ENCODE measurements at regions not wholly inside any gene's neighbourhood (a gene's known extent, or its start where the extent isn't known, plus 50 kb on each side); places are given as distances from the start of the nearest gene placed in this dataset.

GRCh38 chr6:102340311-102340710 is 946.8 kb downstream of the GRIK2 start:
- ChIA-PET CTCF (no interaction called here), POLR2A (no interaction called here)
- no peak overlapping the region for H3K4me3 ChIP-seq (ENCODE audit: control insufficient read depth in 1 of 7, extremely low read depth in 1 of 7, insufficient read depth in 4 of 7, low read depth in 2 of 7, low read length in 6 of 7)
- no peaks in the 10 kb centered on the region for H3K36me3 ChIP-seq (ENCODE audit: control insufficient read depth in 4 of 4, insufficient read depth in 4 of 4, low read length in 3 of 4)
- H3K4me1 ChIP-seq (ENCODE audit: control extremely low read depth in 1 of 4, control insufficient read depth in 4 of 4, insufficient read depth in 4 of 4, low read length in 3 of 4): no peaks in the 10 kb centered on the region
- WGBS (ENCODE audit: insufficient coverage): 100% methylated on average over 2 of the region's 4 CpGs
- H3K9me3 ChIP-seq (ENCODE audit: control extremely low read depth in 1 of 5, control insufficient read depth in 4 of 5, insufficient read depth in 2 of 5, low read depth in 1 of 5, low read length in 4 of 5): no peaks in the 10 kb centered on the region
- DNase-seq: no peak
- H3K27ac ChIP-seq (ENCODE audit: insufficient read depth in 1 of 2, low read depth in 1 of 2, low read length in 2 of 2, poor library complexity in 1 of 2, severe bottlenecking in 2 of 2): no peak overlapping the region
- H3K27me3 ChIP-seq (replicated peaks in 2 of 5; ENCODE audit: control insufficient read depth in 4 of 5, insufficient read depth in 5 of 5, low read length in 4 of 5): no peaks in the 10 kb centered on the region

- no peak for DNase-seq
- Histone ChIP-seq H3K27me3 (replicated peaks in 2 of 5; ENCODE audit: control insufficient read depth in 4 of 5, insufficient read depth in 5 of 5, low read length in 4 of 5) (no peaks in the 10 kb centered on the region), H3K36me3 (ENCODE audit: control insufficient read depth in 4 of 4, insufficient read depth in 4 of 4, low read length in 3 of 4) (no peaks in the 10 kb centered on the region), H3K9me3 (ENCODE audit: control extremely low read depth in 1 of 5, control insufficient read depth in 4 of 5, insufficient read depth in 2 of 5, low read depth in 1 of 5, low read length in 4 of 5) (no peaks in the 10 kb centered on the region), H3K4me1 (ENCODE audit: control extremely low read depth in 1 of 4, control insufficient read depth in 4 of 4, insufficient read depth in 4 of 4, low read length in 3 of 4) (no peaks in the 10 kb centered on the region), H3K4me3 (ENCODE audit: control insufficient read depth in 1 of 7, extremely low read depth in 1 of 7, insufficient read depth in 4 of 7, low read depth in 2 of 7, low read length in 6 of 7) (no peak overlapping the region), H3K27ac (ENCODE audit: insufficient read depth in 1 of 2, low read depth in 1 of 2, low read length in 2 of 2, poor library complexity in 1 of 2, severe bottlenecking in 2 of 2) (no peak overlapping the region)
- ChIA-PET POLR2A (no interaction called here), CTCF (no interaction called here)
- 97% methylated on average over 5 of the region's 8 CpGs for WGBS (ENCODE audit: insufficient coverage)
Measured at GRCh38 chr6:102333736-102334135, 940.2 kb downstream of the GRIK2 start.

GRCh38 chr6:102327697-102328225 is 934.3 kb downstream of the GRIK2 start:
- no peaks in the 10 kb centered on the region for H3K27me3 ChIP-seq (replicated peaks in 2 of 5; ENCODE audit: control insufficient read depth in 4 of 5, insufficient read depth in 5 of 5, low read length in 4 of 5)
- DNase-seq: no peak
- CTCF ChIA-PET: no interaction called here
- POLR2A ChIA-PET: no interaction called here
- no peaks in the 10 kb centered on the region for H3K36me3 ChIP-seq (ENCODE audit: control insufficient read depth in 4 of 4, insufficient read depth in 4 of 4, low read length in 3 of 4)
- H3K4me1 ChIP-seq (ENCODE audit: control extremely low read depth in 1 of 4, control insufficient read depth in 4 of 4, insufficient read depth in 4 of 4, low read length in 3 of 4): no peaks in the 10 kb centered on the region
- peaks cover 0 to 2% (median 0%) of the 10 kb centered on the region in 5 experiments for H3K9me3 ChIP-seq (ENCODE audit: control extremely low read depth in 1 of 5, control insufficient read depth in 4 of 5, insufficient read depth in 2 of 5, low read depth in 1 of 5, low read length in 4 of 5)
- H3K4me3 ChIP-seq (ENCODE audit: control insufficient read depth in 1 of 7, extremely low read depth in 1 of 7, insufficient read depth in 4 of 7, low read depth in 2 of 7, low read length in 6 of 7): no peak overlapping the region
- 100% methylated on average over 2 of the region's 4 CpGs for WGBS (ENCODE audit: insufficient coverage)
- H3K27ac ChIP-seq (ENCODE audit: insufficient read depth in 1 of 2, low read depth in 1 of 2, low read length in 2 of 2, poor library complexity in 1 of 2, severe bottlenecking in 2 of 2): no peak overlapping the region

- H3K4me1 ChIP-seq (ENCODE audit: control extremely low read depth in 1 of 4, control insufficient read depth in 4 of 4, insufficient read depth in 4 of 4, low read length in 3 of 4): no peaks in the 10 kb centered on the region
- no peaks in the 10 kb centered on the region for H3K27me3 ChIP-seq (replicated peaks in 2 of 5; ENCODE audit: control insufficient read depth in 4 of 5, insufficient read depth in 5 of 5, low read length in 4 of 5)
- H3K9me3 ChIP-seq (ENCODE audit: control extremely low read depth in 1 of 5, control insufficient read depth in 4 of 5, insufficient read depth in 2 of 5, low read depth in 1 of 5, low read length in 4 of 5): no peaks in the 10 kb centered on the region
- no peak for DNase-seq
- ChIA-PET CTCF (no interaction called here), POLR2A (interaction anchor here (0.6 kb wide), 1 partner anchor 36 kb away, joined by 3 read pairs; no protein-coding TSS in a partner anchor)
- WGBS (ENCODE audit: insufficient coverage): no CpG with 5 or more reads among the region's 1 CpG
- H3K4me3 ChIP-seq (ENCODE audit: control insufficient read depth in 1 of 7, extremely low read depth in 1 of 7, insufficient read depth in 4 of 7, low read depth in 2 of 7, low read length in 6 of 7): no peak overlapping the region
- no peak overlapping the region for H3K27ac ChIP-seq (ENCODE audit: insufficient read depth in 1 of 2, low read depth in 1 of 2, low read length in 2 of 2, poor library complexity in 1 of 2, severe bottlenecking in 2 of 2)
- H3K36me3 ChIP-seq (ENCODE audit: control insufficient read depth in 4 of 4, insufficient read depth in 4 of 4, low read length in 3 of 4): no peaks in the 10 kb centered on the region
Measured at GRCh38 chr6:102313699-102314098, 920.2 kb downstream of the GRIK2 start.

GRCh38 chr6:102309700-102310099 is 916.2 kb downstream of the GRIK2 start:
- no peaks in the 10 kb centered on the region for H3K36me3 ChIP-seq (ENCODE audit: control insufficient read depth in 4 of 4, insufficient read depth in 4 of 4, low read length in 3 of 4)
- H3K9me3 ChIP-seq (ENCODE audit: control extremely low read depth in 1 of 5, control insufficient read depth in 4 of 5, insufficient read depth in 2 of 5, low read depth in 1 of 5, low read length in 4 of 5): no peaks in the 10 kb centered on the region
- no peak overlapping the region for H3K27ac ChIP-seq (ENCODE audit: insufficient read depth in 1 of 2, low read depth in 1 of 2, low read length in 2 of 2, poor library complexity in 1 of 2, severe bottlenecking in 2 of 2)
- no peaks in the 10 kb centered on the region for H3K4me1 ChIP-seq (ENCODE audit: control extremely low read depth in 1 of 4, control insufficient read depth in 4 of 4, insufficient read depth in 4 of 4, low read length in 3 of 4)
- no peak for DNase-seq
- H3K27me3 ChIP-seq (replicated peaks in 2 of 5; ENCODE audit: control insufficient read depth in 4 of 5, insufficient read depth in 5 of 5, low read length in 4 of 5): no peaks in the 10 kb centered on the region
- 100% methylated on average over 1 of the region's 1 CpG for WGBS (ENCODE audit: insufficient coverage)
- POLR2A ChIA-PET: no interaction called here
- CTCF ChIA-PET: no interaction called here
- no peak overlapping the region for H3K4me3 ChIP-seq (ENCODE audit: control insufficient read depth in 1 of 7, extremely low read depth in 1 of 7, insufficient read depth in 4 of 7, low read depth in 2 of 7, low read length in 6 of 7)

- Histone ChIP-seq H3K9me3 (ENCODE audit: control extremely low read depth in 1 of 5, control insufficient read depth in 4 of 5, insufficient read depth in 2 of 5, low read depth in 1 of 5, low read length in 4 of 5) (no peaks in the 10 kb centered on the region), H3K27ac (ENCODE audit: insufficient read depth in 1 of 2, low read depth in 1 of 2, low read length in 2 of 2, poor library complexity in 1 of 2, severe bottlenecking in 2 of 2) (no peak overlapping the region), H3K4me1 (ENCODE audit: control extremely low read depth in 1 of 4, control insufficient read depth in 4 of 4, insufficient read depth in 4 of 4, low read length in 3 of 4) (no peaks in the 10 kb centered on the region), H3K27me3 (replicated peaks in 2 of 5; ENCODE audit: control insufficient read depth in 4 of 5, insufficient read depth in 5 of 5, low read length in 4 of 5) (no peaks in the 10 kb centered on the region), H3K36me3 (ENCODE audit: control insufficient read depth in 4 of 4, insufficient read depth in 4 of 4, low read length in 3 of 4) (no peaks in the 10 kb centered on the region), H3K4me3 (ENCODE audit: control insufficient read depth in 1 of 7, extremely low read depth in 1 of 7, insufficient read depth in 4 of 7, low read depth in 2 of 7, low read length in 6 of 7) (no peak overlapping the region)
- 97% methylated on average over 3 of the region's 3 CpGs for WGBS (ENCODE audit: insufficient coverage)
- no peak for DNase-seq
- CTCF ChIA-PET: no interaction called here
- POLR2A ChIA-PET: no interaction called here
Measured at GRCh38 chr6:102300350-102300749, 906.8 kb downstream of the GRIK2 start.

GRCh38 chr6:102298051-102298450 is 904.5 kb downstream of the GRIK2 start:
- CTCF ChIA-PET: no interaction called here
- no peak for DNase-seq
- H3K4me1 ChIP-seq (ENCODE audit: control extremely low read depth in 1 of 4, control insufficient read depth in 4 of 4, insufficient read depth in 4 of 4, low read length in 3 of 4): no peaks in the 10 kb centered on the region
- H3K4me3 ChIP-seq (ENCODE audit: control insufficient read depth in 1 of 7, extremely low read depth in 1 of 7, insufficient read depth in 4 of 7, low read depth in 2 of 7, low read length in 6 of 7): no peak overlapping the region
- POLR2A ChIA-PET: no interaction called here
- H3K36me3 ChIP-seq (ENCODE audit: control insufficient read depth in 4 of 4, insufficient read depth in 4 of 4, low read length in 3 of 4): no peaks in the 10 kb centered on the region
- no peaks in the 10 kb centered on the region for H3K9me3 ChIP-seq (ENCODE audit: control extremely low read depth in 1 of 5, control insufficient read depth in 4 of 5, insufficient read depth in 2 of 5, low read depth in 1 of 5, low read length in 4 of 5)
- no peaks in the 10 kb centered on the region for H3K27me3 ChIP-seq (replicated peaks in 2 of 5; ENCODE audit: control insufficient read depth in 4 of 5, insufficient read depth in 5 of 5, low read length in 4 of 5)
- H3K27ac ChIP-seq (ENCODE audit: insufficient read depth in 1 of 2, low read depth in 1 of 2, low read length in 2 of 2, poor library complexity in 1 of 2, severe bottlenecking in 2 of 2): no peak overlapping the region
